Activated CD8-positive, alpha-beta memory T cell treated with anti-CD3 and anti-CD28 coated beads for 4 hours (primary cell): ENCODE measurements at regions not wholly inside any gene's neighbourhood (a gene's known extent, or its start where the extent isn't known, plus 50 kb on each side); places are given as distances from the start of the nearest gene placed in this dataset.

Source experiments
- DNase-seq, 2 donors: peaks; one replicate each; pipeline ENCODE4 v3.0.0-alpha.2; 2020; ENCODE audit warnings: low read depth in 2 of 2

- DNase-seq = no peak
These were observed 132.7 kb upstream of the NDUFV2 start for GRCh38 chr18:8969639-8970390.

GRCh38 chr18:8970843-8971242 is 131.7 kb upstream of the NDUFV2 start:
- no peak for DNase-seq

- DNase-seq = no peak
These were observed 130.4 kb upstream of the NDUFV2 start for GRCh38 chr18:8972116-8972515.

DNA sequence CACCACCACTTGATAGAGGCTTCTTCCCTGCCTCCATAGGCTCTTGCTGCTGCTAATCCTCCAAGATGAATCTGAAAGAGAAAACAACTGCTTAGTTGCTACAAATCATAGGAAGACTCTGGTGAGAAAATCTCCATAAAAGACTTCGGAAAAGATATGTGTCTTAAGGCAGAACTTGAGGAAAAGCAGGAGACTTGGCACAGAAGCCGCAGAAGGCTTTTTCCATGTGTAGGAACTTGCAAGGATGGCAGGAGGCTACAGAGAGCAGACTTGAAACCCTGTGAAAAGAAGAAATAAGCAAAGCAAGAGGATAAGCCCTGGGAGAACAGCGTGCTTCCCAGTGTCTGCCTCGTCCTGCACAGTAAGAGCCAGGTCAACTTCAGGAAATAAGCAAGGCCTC is 128.2 kb upstream of the NDUFV2 start:
- DNase-seq = no peak

DNA sequence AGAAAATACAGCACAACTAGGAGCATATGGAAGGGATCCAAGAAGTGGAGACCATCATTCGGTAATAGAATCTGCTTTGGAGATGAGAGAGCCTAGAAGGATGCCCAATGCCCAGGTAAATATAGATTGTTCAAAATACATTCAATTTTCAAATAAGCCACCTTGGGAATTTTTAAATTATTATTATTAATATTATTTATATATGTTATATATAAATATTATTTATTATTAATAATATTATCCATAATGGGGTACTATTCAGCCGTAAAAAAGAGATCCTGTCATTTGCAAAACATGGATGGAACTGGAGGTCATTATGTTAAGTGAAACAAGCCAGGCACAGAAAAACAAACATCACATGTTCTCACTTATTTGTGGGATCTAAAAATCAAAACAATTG is 127.8 kb upstream of the NDUFV2 start:
- no peak for DNase-seq

DNA sequence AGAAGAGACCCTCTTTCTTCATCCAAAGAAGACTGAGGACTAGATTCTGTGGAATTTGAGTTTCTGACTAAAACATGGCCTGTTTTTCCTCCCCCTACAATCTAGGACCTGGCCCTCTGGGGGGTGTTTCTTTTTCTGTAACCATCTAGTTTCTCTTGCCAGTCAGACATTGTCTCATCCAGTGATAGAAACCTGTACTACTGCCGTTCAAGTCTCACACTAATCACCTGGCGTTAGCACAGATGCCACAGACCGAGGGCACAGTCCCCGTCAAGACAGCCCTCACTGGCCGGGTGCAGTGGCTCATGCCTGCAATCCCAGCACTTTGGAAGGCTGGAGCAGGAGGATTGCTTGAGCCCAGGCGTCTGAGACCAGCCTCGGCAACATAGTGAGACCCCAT is 126.9 kb upstream of the NDUFV2 start:
- no peak for DNase-seq

DNA sequence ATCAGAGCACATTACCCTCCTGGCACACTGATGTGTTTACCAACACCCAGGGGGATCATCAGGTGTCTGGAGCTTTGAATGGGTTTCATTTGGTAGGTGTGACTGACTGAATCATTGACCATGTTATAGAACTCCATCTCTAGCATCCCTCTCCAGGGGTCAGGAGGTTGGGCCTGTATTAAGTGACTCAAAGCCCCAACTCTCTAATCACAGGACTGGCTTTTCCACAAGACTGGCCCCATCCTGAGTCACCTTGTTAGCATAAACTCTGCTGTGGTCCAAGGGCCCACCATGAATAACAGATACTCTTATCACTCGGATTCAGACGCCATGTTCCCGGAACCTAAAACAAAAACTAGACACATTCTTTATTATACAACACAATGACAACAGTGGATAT is 125.9 kb upstream of the NDUFV2 start:
- DNase-seq = no peak

DNA sequence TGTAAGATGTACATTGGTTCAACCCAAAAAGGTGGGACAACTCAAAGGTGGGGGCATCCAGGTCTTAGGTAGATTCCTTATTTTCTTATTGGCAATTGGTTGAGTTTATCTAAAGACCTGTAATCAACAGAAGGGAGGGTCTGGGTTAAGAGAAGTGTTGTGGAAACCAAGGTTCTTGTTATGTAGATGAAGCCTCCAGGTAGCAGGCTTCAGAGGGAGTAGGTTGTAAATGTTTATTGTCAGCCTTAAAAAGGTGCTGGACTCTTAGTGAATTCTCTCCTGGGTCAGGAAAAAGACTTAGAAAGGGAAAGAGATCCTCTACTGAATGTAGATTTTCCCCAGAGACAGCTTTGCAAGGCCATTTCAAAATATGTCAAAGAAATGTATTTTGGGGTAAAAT is 125.3 kb upstream of the NDUFV2 start:
- DNase-seq = no peak

DNA sequence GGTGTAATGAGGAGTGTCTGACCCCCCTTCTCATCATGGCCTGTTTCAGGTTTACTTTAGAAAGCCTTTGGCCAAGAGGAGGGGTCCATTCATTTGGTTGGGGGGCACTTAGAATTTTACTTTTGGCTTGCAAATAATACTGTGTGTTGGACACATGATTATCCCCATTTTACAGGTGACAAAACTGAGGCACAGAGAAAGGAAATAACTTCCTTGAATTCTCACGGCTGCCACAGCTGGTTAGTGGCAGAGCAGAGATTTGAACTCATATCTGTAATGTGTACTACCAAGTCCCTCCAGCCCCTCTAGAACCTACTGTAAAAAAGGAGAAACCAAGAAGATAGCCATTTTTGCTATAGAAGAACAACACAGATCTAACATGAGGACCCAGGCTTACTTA is 124.8 kb upstream of the NDUFV2 start:
- DNase-seq = no peak

DNA sequence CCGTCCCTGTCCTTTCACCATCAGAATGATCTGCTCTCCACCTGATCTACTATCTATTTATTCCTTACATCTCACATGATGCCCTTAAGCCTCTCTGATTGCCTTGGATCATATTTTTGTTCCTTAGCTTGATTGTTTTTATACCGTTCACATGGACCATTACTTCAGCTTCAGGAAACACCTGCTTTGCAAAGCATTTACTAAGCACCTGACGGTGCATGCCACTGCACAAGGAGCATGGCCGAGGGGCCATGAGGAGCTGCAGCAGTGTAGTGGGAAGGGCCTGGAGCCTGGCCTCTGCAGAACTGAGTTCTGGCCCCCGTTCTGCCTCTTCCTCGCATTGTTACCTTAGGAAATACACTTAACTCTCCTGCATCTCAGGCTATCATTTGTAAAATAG is 124.1 kb upstream of the NDUFV2 start:
- no peak for DNase-seq

DNA sequence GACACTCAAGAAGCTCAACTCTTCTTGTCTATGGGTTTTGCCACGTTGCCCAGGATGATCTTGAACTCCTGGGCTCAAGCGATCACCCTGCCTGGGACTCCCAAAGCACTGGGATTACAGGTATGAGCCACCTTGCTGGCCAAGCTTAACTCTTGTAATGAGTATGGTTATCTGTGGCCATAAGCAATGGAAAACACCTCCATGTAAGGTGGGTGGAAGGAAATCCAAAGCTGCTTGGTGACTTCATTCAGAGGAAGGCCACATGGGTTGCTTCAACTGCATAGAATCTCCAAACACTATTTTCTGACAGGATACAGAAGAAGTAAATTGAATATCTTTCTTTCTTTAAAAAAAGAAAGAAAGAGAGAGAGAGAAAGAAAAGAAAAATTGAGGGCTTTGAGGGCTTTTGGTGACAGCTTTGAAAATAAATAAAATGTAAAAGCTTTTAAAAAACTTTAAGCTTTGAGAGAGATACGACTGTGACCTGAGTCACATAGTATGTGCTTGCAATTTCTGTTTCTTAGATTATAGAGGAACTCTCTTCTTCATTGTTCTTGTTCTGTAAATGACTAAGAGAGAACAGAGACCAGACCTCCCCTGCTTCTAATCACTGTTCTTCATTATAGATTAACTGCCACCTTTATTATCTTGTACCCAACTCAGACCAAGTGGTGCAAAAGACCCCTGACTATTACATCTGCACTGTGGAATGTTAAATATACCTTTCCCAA is 123.1 kb upstream of the NDUFV2 start:
- no peak for DNase-seq

GRCh38 chr18:8980496-8980895 is 122.0 kb upstream of the NDUFV2 start:
- DNase-seq = no peak

GRCh38 chr18:8980918-8981317 is 121.6 kb upstream of the NDUFV2 start:
- DNase-seq = no peak

DNA sequence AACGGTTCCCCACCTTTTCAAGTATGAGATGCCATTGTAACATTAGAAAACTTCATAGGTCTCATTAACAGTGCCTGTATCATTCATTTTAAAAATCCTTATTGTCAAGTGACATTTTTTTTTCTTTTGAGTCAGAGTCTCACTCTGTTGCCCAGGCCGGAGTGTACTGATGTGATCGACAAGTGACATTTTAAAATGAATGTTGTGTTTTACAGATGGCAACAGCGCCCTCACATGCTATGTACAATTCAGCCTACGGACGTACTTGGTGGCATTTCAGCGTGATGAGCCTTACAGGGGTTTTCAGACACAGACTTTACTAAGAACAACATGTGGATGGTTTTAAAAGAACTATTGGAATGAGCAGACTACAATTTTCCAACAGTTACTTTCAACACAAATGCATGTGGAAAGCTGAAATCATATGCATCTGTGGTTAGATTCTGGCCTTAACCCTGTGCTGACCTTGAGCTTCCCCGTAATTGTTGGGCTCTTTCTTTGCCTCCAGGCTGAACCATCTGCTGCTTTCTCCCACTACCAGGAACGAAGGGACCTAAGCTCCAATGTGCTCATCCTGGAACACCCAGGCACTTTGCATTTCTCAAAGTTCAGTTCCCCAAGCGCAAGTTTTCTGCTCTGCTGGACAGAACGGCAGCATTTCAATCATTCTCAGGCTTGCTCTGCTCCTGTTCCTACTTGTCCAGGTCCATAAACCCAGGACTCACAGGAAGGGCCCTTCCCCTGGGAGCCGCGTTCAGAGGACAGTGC is 119.9 kb upstream of the NDUFV2 start:
- no peak for DNase-seq

DNA sequence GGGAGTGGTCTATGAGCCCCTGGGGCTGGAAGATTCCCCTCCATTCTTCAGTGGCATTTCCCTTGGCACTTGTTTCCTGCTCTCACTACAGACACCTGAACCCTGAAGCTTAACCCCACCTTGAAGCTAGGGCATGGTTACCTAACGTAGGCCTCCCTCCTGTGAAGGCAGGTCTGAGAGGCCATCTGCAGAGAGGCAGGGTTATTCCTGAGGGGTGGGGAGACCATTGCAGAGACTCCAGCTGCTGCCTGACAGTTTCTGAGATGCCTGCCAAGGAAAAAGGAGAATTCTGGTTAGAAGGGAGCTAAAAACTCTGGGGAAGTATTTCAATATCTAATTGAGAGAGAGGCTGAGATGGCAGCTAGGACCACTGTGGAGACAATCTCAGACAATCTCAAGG is 119.3 kb upstream of the NDUFV2 start:
- no peak for DNase-seq

DNA sequence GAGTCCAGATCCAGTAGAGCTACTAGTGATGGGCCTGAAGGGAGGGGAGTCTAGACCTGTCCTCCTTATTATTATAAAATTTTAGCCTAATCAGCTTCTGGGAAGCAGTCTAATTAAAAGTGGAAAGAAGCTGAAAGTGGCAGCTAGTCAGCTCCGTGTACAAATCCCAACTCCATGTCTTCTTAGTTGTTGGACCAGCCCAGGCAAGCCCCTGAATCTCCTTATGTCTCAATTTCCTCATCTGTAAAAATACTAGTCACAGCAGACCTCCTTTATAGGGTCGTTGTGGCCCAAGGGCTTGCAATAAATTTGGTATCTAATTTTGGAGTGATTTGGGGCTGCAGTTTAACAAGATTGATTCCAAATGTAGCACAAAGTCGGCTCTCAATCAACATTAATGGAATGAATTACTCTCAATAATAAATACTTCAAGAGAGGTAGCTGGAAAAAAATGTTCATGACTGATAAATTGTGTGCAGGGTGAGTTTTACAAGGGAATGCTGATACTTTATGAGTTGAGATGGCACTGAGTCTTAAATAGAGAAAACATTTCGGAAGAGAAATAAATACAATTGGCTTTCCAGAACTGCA is 118.3 kb upstream of the NDUFV2 start:
- DNase-seq = no peak

DNA sequence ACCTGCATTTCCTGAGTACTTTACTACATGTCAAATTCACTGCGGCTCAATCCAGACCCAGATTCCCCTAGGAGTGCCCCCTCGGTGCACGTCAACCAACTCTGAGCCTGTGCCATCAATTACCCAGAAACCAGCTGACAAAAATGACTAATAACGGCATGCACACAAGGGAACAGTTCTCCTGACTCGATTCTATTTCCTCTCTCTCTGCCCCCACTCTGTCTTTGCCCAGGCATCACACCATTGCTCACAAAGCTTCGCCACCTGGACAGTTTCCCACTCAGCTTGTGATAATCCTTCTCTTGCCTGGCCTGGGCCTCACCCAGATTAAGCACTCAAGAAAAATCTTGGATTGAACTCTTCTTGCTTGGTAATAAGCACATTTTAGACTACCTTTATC is 115.3 kb upstream of the NDUFV2 start:
- DNase-seq = no peak

- DNase-seq = peak; percentile 11 to 19
These were observed 114.1 kb upstream of the NDUFV2 start for GRCh38 chr18:8988260-8988871.

- no peak for DNase-seq
These were observed 113.5 kb upstream of the NDUFV2 start for GRCh38 chr18:8989017-8989416.

GRCh38 chr18:8989855-8990254 is 112.6 kb upstream of the NDUFV2 start:
- no peak for DNase-seq

GRCh38 chr18:8990276-8991031 is 112.0 kb upstream of the NDUFV2 start:
- DNase-seq = no peak
